ENCODE measurements at regions not wholly inside any gene's neighbourhood (a gene's known extent, or its start where the extent isn't known, plus 50 kb on each side); places are given as distances from the start of the nearest gene placed in this dataset.

DNA sequence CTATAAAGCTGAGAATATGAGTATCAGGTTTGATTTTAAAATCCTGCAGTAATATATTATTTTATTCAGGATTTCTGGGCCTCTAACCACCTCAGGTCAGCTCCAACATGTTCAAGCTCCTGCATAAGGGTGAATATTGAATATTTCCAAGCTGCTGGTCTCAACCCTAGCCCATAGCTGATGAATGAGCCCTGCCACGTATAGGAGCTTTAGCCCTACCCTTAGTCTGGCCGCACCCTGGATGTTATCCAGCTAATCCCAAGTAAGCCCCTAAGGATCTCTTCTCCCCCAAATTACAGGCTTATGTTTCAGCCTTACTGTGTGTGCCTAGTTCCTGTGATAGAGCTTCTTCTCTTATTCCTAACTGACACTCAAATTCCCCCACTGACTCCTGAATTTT is 240.6 kb downstream of the KCTD12 start:
- no peak for TF ChIP-seq EZH2 (IDR thresholded peaks at IDR 0.05; ENCODE audit: insufficient read depth, low read length)
- TF ChIP-seq, protein P1, sequence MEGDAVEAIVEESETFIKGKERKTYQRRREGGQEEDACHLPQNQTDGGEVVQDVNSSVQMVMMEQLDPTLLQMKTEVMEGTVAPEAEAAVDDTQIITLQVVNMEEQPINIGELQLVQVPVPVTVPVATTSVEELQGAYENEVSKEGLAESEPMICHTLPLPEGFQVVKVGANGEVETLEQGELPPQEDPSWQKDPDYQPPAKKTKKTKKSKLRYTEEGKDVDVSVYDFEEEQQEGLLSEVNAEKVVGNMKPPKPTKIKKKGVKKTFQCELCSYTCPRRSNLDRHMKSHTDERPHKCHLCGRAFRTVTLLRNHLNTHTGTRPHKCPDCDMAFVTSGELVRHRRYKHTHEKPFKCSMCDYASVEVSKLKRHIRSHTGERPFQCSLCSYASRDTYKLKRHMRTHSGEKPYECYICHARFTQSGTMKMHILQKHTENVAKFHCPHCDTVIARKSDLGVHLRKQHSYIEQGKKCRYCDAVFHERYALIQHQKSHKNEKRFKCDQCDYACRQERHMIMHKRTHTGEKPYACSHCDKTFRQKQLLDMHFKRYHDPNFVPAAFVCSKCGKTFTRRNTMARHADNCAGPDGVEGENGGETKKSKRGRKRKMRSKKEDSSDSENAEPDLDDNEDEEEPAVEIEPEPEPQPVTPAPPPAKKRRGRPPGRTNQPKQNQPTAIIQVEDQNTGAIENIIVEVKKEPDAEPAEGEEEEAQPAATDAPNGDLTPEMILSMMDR (IDR thresholded peaks at IDR 0.05; ENCODE audit: insufficient read depth, low read depth, low read length), result no peak
- Mint-ChIP-seq H3K27me3 (ENCODE audit: low read depth, unreplicated experiment) (no peaks in the 10 kb centered on the region), H3K4me1 (ENCODE audit: low read depth, unreplicated experiment) (peaks cover 2% of the 10 kb centered on the region), H3K36me3 (ENCODE audit: low read depth, unreplicated experiment) (no peaks in the 10 kb centered on the region), H3K4me3 (ENCODE audit: unreplicated experiment) (no peak overlapping the region), H3K27ac (ENCODE audit: unreplicated experiment) (no peak overlapping the region), H3K9me3 (ENCODE audit: unreplicated experiment) (no peaks in the 10 kb centered on the region)
- no peaks in the 10 kb centered on the region for H3K9me3 ChIP-seq (ENCODE audit: insufficient read depth, low read depth, low read length)
- H3K27me3 ChIP-seq (ENCODE audit: insufficient read depth, low read length), result no peaks in the 10 kb centered on the region
- H3K79me2 ChIP-seq (ENCODE audit: insufficient read depth, low read length), result no peaks in the 10 kb centered on the region
- H3K4me2 ChIP-seq (ENCODE audit: low read length), result no peak overlapping the region
- no peak overlapping the region for H3K9ac ChIP-seq (ENCODE audit: low read length)
- H4K20me1 ChIP-seq (ENCODE audit: insufficient read depth, low read length), result no peaks in the 10 kb centered on the region
- DNase-seq (ENCODE audit: low read depth), result no peak
- H3K27ac ChIP-seq (ENCODE audit: low read depth, low read length), result no peak overlapping the region
- no peak overlapping the region for H2AFZ ChIP-seq (ENCODE audit: low read depth, low read length)
- no peaks in the 10 kb centered on the region for H3K36me3 ChIP-seq (ENCODE audit: insufficient read depth, low read length)
- no peaks in the 10 kb centered on the region for H3K4me1 ChIP-seq (ENCODE audit: insufficient read depth, low read length)
- H3K4me3 ChIP-seq (ENCODE audit: insufficient read depth, low read depth, low read length), result no peak overlapping the region
- no peak for FAIRE-seq

DNA sequence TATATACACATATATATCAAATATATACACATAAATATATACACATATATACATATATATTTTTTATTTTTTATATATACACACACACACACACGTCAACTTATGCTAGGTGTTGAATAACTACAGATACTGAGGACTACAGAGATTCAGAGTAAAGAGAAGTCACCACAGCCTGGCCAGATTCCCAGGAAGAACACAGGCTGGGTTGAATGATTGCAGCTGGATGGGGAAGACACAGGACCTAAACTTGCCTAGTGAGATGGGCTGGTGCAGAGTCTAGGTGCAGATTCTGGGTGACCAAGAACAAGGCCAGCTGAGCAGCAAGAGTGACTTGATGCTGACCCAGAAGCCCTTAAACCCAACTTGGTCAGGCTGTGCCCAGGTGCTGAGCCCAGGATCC is 241.3 kb downstream of the KCTD12 start:
- Histone ChIP-seq H3K36me3 (ENCODE audit: insufficient read depth, low read length) (no peaks in the 10 kb centered on the region), H4K20me1 (ENCODE audit: insufficient read depth, low read length) (no peaks in the 10 kb centered on the region), H3K4me3 (ENCODE audit: insufficient read depth, low read depth, low read length) (no peak overlapping the region), H3K27ac (ENCODE audit: low read depth, low read length) (no peak overlapping the region), H3K27me3 (ENCODE audit: insufficient read depth, low read length) (no peaks in the 10 kb centered on the region), H3K79me2 (ENCODE audit: insufficient read depth, low read length) (no peaks in the 10 kb centered on the region), H2AFZ (ENCODE audit: low read depth, low read length) (no peak overlapping the region), H3K9me3 (ENCODE audit: insufficient read depth, low read depth, low read length) (no peaks in the 10 kb centered on the region), H3K4me1 (ENCODE audit: insufficient read depth, low read length) (no peaks in the 10 kb centered on the region), H3K9ac (ENCODE audit: low read length) (no peak overlapping the region), H3K4me2 (ENCODE audit: low read length) (no peak overlapping the region)
- FAIRE-seq, result no peak
- no peak overlapping the region for H3K4me3 Mint-ChIP-seq (ENCODE audit: unreplicated experiment)
- no peak for TF ChIP-seq EZH2 (IDR thresholded peaks at IDR 0.05; ENCODE audit: insufficient read depth, low read length)
- TF ChIP-seq, protein P1 (IDR thresholded peaks at IDR 0.05; ENCODE audit: insufficient read depth, low read depth, low read length), result no peak
- H3K27ac Mint-ChIP-seq (ENCODE audit: unreplicated experiment), result no peak overlapping the region
- H3K9me3 Mint-ChIP-seq (ENCODE audit: unreplicated experiment), result no peaks in the 10 kb centered on the region
- H3K36me3 Mint-ChIP-seq (ENCODE audit: low read depth, unreplicated experiment), result no peaks in the 10 kb centered on the region
- H3K4me1 Mint-ChIP-seq (ENCODE audit: low read depth, unreplicated experiment), result peaks cover 2% of the 10 kb centered on the region
- no peaks in the 10 kb centered on the region for H3K27me3 Mint-ChIP-seq (ENCODE audit: low read depth, unreplicated experiment)
- DNase-seq (ENCODE audit: low read depth), result no peak

DNA sequence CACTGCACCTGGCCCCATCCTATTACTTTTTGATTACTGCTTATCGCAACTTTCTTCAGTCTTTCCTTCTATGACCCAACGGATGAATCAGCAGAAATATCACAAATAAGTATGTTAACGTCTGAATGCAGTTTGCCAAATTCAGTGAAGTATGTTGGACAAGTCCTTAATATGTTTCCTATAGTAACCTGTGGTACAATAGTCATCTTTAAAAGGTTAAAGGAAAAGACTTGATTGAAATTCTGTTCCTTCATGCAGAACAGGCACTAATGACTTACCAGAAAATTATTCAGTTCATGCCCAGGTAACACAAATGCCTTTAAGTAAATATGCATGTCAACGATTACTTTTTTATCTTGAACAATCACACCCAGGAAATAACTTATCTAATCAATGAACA is 242.6 kb downstream of the KCTD12 start:
- Mint-ChIP-seq H3K36me3 (ENCODE audit: low read depth, unreplicated experiment) (no peaks in the 10 kb centered on the region), H3K4me3 (ENCODE audit: unreplicated experiment) (no peak overlapping the region), H3K27me3 (ENCODE audit: low read depth, unreplicated experiment) (no peaks in the 10 kb centered on the region), H3K9me3 (ENCODE audit: unreplicated experiment) (no peaks in the 10 kb centered on the region), H3K4me1 (ENCODE audit: low read depth, unreplicated experiment) (peaks cover 2% of the 10 kb centered on the region), H3K27ac (ENCODE audit: unreplicated experiment) (no peak overlapping the region)
- Histone ChIP-seq H2AFZ (ENCODE audit: low read depth, low read length) (no peak overlapping the region), H3K4me1 (ENCODE audit: insufficient read depth, low read length) (no peaks in the 10 kb centered on the region), H3K79me2 (ENCODE audit: insufficient read depth, low read length) (no peaks in the 10 kb centered on the region), H3K9ac (ENCODE audit: low read length) (no peak overlapping the region), H3K4me2 (ENCODE audit: low read length) (no peak overlapping the region), H4K20me1 (ENCODE audit: insufficient read depth, low read length) (no peaks in the 10 kb centered on the region), H3K9me3 (ENCODE audit: insufficient read depth, low read depth, low read length) (no peaks in the 10 kb centered on the region), H3K4me3 (ENCODE audit: insufficient read depth, low read depth, low read length) (no peak overlapping the region), H3K27me3 (ENCODE audit: insufficient read depth, low read length) (no peaks in the 10 kb centered on the region), H3K36me3 (ENCODE audit: insufficient read depth, low read length) (no peaks in the 10 kb centered on the region), H3K27ac (ENCODE audit: low read depth, low read length) (no peak overlapping the region)
- FAIRE-seq (no peak), DNase-seq (ENCODE audit: low read depth) (no peak)
- TF ChIP-seq EZH2 (IDR thresholded peaks at IDR 0.05; ENCODE audit: insufficient read depth, low read length), result no peak
- TF ChIP-seq, protein P1 (IDR thresholded peaks at IDR 0.05; ENCODE audit: insufficient read depth, low read depth, low read length), result no peak
